ENCODE measurements at regions not wholly inside any gene's neighbourhood (a gene's known extent, or its start where the extent isn't known, plus 50 kb on each side); places are given as distances from the start of the nearest gene placed in this dataset.

- Histone ChIP-seq H3K27me3 (ENCODE audit: control insufficient read depth in 2 of 2, insufficient read depth in 2 of 2, low read length in 2 of 2) (no peaks in the 10 kb centered on the region), H3K9me1 (ENCODE audit: control insufficient read depth, insufficient read depth, low read length) (no peaks in the 10 kb centered on the region), H3K4me2 (ENCODE audit: insufficient read depth, low read length) (no peak overlapping the region), H2AFZ (ENCODE audit: low read depth, low read length) (no peak overlapping the region), H3K9me3 (replicated peaks; ENCODE audit: control insufficient read depth, insufficient read depth, low read depth, low read length) (peaks cover 2% of the 10 kb centered on the region; the same call in 1 of the 2 replicates), H4K20me1 (replicated peaks; ENCODE audit: control insufficient read depth, insufficient read depth, low read length) (no peaks in the 10 kb centered on the region), H3K4me1 (replicated peaks in 1 of 2; ENCODE audit: control insufficient read depth in 2 of 2, insufficient read depth in 2 of 2, low read length in 2 of 2) (no peaks in the 10 kb centered on the region), H3K9ac (ENCODE audit: insufficient read depth in 1 of 2, low read depth in 2 of 2, low read length in 2 of 2) (no peak overlapping the region), H3K4me3 (no peak overlapping the region), H3K27ac (ENCODE audit: extremely low read depth, low read depth, low read length) (no peak overlapping the region), H3K36me3 (ENCODE audit: control insufficient read depth, insufficient read depth, low read length) (no peaks in the 10 kb centered on the region), H3K79me2 (ENCODE audit: control insufficient read depth, insufficient read depth, low read length) (no peaks in the 10 kb centered on the region)
- BruUV-seq (replicated peaks), result no TSS peak
- intact Hi-C loops (cut with micrococcal nuclease) (no loop called here), in situ Hi-C loops (cut with MboI) (no loop called here)
- 5% methylated on average over 3 of the region's 3 CpGs for WGBS (ENCODE audit: insufficient coverage, low coverage, missing lambda C conversion rate)
- CTCF ChIA-PET (ENCODE audit: low intra/inter-chr PET ratio), result no interaction called here
- POLR2A ChIA-PET, result no interaction called here
- no peak for FAIRE-seq
- no peak for ATAC-seq
- no peak for DNase-seq (ENCODE audit: extremely low read depth in 1 of 4, low spot score in 3 of 4)
- TF ChIP-seq ADNP (tag; IDR thresholded peaks at IDR 0.05) (no peak), SMARCC2 (IDR thresholded peaks at IDR 0.05; ENCODE audit: low read depth) (no peak), ETV1 (tag; conservative IDR thresholded peaks at IDR 0.05; ENCODE audit: low read depth) (no peak), FOXJ2 (tag; IDR thresholded peaks at IDR 0.05) (no peak), ZFP36 (IDR thresholded peaks at IDR 0.05; ENCODE audit: low read depth, low read length, partially characterized antibody) (peak; percentile 60), MTF1 (CRISPR knock-in tag; IDR thresholded peaks at IDR 0.05; ENCODE audit: borderline replicate concordance) (no peak)
- TF ChIP-seq, protein P1, sequence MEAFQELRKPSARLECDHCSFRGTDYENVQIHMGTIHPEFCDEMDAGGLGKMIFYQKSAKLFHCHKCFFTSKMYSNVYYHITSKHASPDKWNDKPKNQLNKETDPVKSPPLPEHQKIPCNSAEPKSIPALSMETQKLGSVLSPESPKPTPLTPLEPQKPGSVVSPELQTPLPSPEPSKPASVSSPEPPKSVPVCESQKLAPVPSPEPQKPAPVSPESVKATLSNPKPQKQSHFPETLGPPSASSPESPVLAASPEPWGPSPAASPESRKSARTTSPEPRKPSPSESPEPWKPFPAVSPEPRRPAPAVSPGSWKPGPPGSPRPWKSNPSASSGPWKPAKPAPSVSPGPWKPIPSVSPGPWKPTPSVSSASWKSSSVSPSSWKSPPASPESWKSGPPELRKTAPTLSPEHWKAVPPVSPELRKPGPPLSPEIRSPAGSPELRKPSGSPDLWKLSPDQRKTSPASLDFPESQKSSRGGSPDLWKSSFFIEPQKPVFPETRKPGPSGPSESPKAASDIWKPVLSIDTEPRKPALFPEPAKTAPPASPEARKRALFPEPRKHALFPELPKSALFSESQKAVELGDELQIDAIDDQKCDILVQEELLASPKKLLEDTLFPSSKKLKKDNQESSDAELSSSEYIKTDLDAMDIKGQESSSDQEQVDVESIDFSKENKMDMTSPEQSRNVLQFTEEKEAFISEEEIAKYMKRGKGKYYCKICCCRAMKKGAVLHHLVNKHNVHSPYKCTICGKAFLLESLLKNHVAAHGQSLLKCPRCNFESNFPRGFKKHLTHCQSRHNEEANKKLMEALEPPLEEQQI (IDR thresholded peaks at IDR 0.05), result no peak
- TF ChIP-seq, protein P2, sequence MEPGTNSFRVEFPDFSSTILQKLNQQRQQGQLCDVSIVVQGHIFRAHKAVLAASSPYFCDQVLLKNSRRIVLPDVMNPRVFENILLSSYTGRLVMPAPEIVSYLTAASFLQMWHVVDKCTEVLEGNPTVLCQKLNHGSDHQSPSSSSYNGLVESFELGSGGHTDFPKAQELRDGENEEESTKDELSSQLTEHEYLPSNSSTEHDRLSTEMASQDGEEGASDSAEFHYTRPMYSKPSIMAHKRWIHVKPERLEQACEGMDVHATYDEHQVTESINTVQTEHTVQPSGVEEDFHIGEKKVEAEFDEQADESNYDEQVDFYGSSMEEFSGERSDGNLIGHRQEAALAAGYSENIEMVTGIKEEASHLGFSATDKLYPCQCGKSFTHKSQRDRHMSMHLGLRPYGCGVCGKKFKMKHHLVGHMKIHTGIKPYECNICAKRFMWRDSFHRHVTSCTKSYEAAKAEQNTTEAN (CRISPR knock-in tag; IDR thresholded peaks at IDR 0.05), result no peak
These were observed 297.9 kb downstream of the OXSM start for GRCh38 chr3:26087751-26088150.

Data from K562 (cell line).